HepG2 (cell line): ENCODE measurements at regions not wholly inside any gene's neighbourhood (a gene's known extent, or its start where the extent isn't known, plus 50 kb on each side); places are given as distances from the start of the nearest gene placed in this dataset.

Experiments used
- ATAC-seq: fragments of 200-7000 bp; cut with Tn5 transposase; 3 replicates; pipeline ENCODE4 v1.9.1; 2020; ENCODE audit warnings: mild to moderate bottlenecking, moderate library complexity
- BruUV-seq: library from RNA; stranded (reverse); fragments of 400-500 nt; replicated peaks from 2 replicates; lab custom pipeline; 2021; lab: Mats Ljungman, UMichigan
- CTCF ChIA-PET: fragments of 300-600 bp; formaldehyde crosslinking; extraction: SDS; loops from one replicate; lab custom pipeline; 2021; ENCODE audit warnings: low total read pairs, inconsistent platforms, low intra/inter-chr PET ratio; lab: Yijun Ruan, JAX
- POLR2A ChIA-PET: fragments of 350-600 bp; sonication (Branson Sonifier 250); formaldehyde crosslinking; loops from one replicate; lab custom pipeline; 2020; ENCODE audit warnings: antibody characterized with exemption, inconsistent platforms; lab: Yijun Ruan, JAX
- DNase-seq: peaks from one replicate; pipeline ENCODE4 v3.0.0-alpha.2; 2015; ENCODE audit warnings: low spot score
- FAIRE-seq: peaks from 3 replicates; lab custom pipeline; 2011; peaks lifted over from hg19 to GRCh38; lab: Jason Lieb, UNC
- H2AFZ ChIP-seq: one replicate; pipeline ENCODE4 v1.6.1; 2011; ENCODE audit warnings: low read length, inconsistent platforms
- H3K27ac ChIP-seq: fragments of 300-600 bp; 3 replicates; pipeline ENCODE4 v1.8.0; 2011; ENCODE audit warnings: mixed run types, mild to moderate bottlenecking, mixed read lengths, low read length, inconsistent platforms; ENCODE audit not compliant: insufficient read depth; ENCODE audit errors: extremely low read length
- H3K27me3 ChIP-seq, 2 experiments: fragments of 200-600 bp in 1 of 2; 2 replicates in 1 of 2; 3 replicates in 1 of 2; pipeline versions ENCODE4 v1.6.0 to v1.8.0; 2011; ENCODE audit warnings: low read length in 2 of 2, mild to moderate bottlenecking in 2 of 2, moderate library complexity in 2 of 2, inconsistent platforms in 1 of 2; ENCODE audit not compliant: insufficient read depth in 2 of 2, control insufficient read depth in 1 of 2
- H3K36me3 ChIP-seq, 2 experiments: fragments of 200-600 bp in 1 of 2; replicated peaks in 1 of 2; 2 replicates in 1 of 2; 3 replicates in 1 of 2; pipeline versions ENCODE4 v1.5.1 to v1.8.0; 2011; ENCODE audit warnings: low read length in 2 of 2, inconsistent platforms in 1 of 2; ENCODE audit not compliant: insufficient read depth in 2 of 2, control insufficient read depth in 1 of 2
- H3K4me1 ChIP-seq: 2 replicates; pipeline ENCODE4 v1.5.1; 2012; ENCODE audit warnings: low read length, inconsistent platforms; ENCODE audit not compliant: insufficient read depth
- H3K4me2 ChIP-seq: 2 replicates; pipeline ENCODE4 v1.6.0; 2011; ENCODE audit warnings: low read depth, low read length, inconsistent platforms
- H3K4me3 ChIP-seq, 3 experiments: fragments of 200-600 bp in 1 of 3; sonication (generic), shearing (Covaris generic) in 1 of 3; replicated peaks in 1 of 3; 2 replicates each; pipeline ENCODE4 v1.5.1; 2011 to 2016; ENCODE audit warnings: low read length in 3 of 3, inconsistent platforms in 2 of 3, low read depth in 2 of 3, mild to moderate bottlenecking in 2 of 3, control low read depth in 1 of 3, mixed read lengths in 1 of 3; ENCODE audit not compliant: insufficient read depth in 1 of 3
- H3K79me2 ChIP-seq: one replicate; pipeline ENCODE4 v1.6.1; 2011; ENCODE audit warnings: low read length, inconsistent platforms; ENCODE audit not compliant: insufficient read depth
- H3K9ac ChIP-seq: 2 replicates; pipeline ENCODE4 v1.6.0; 2011; ENCODE audit warnings: mild to moderate bottlenecking, low read depth, low read length, inconsistent platforms; ENCODE audit not compliant: insufficient read depth
- H3K9me3 ChIP-seq: 2 replicates; pipeline ENCODE4 v1.5.1; 2012; ENCODE audit warnings: mild to moderate bottlenecking, low read length
- H4K20me1 ChIP-seq: 2 replicates; pipeline ENCODE4 v1.6.0; 2011; ENCODE audit warnings: inconsistent platforms, mild to moderate bottlenecking, low read length, moderate library complexity; ENCODE audit not compliant: insufficient read depth
- AGO2 ChIP-seq: fragments of 200-400 bp; formaldehyde crosslinking; optimal IDR thresholded peaks from 2 replicates; pipeline ENCODE3; 2017; ENCODE audit warnings: mild to moderate bottlenecking, low read depth, low read length, moderate library complexity
- ATM ChIP-seq: fragments of 450-650 bp; IDR thresholded peaks from 2 replicates; pipeline ENCODE4 v1.7.1; 2017; ENCODE audit warnings: mild to moderate bottlenecking, borderline replicate concordance
- BRCA1 ChIP-seq: sonication (generic); formaldehyde crosslinking; IDR thresholded peaks from 2 replicates; pipeline ENCODE4 v1.4.0; 2020; ENCODE audit warnings: missing genetic modification reagents
- CTCF ChIP-seq: sonication (generic); formaldehyde crosslinking; IDR thresholded peaks from 2 replicates; pipeline ENCODE4 v1.5.0; 2020; ENCODE audit warnings: mild to moderate bottlenecking, missing genetic modification reagents, moderate library complexity
- NR3C1 ChIP-seq: sonication (generic); formaldehyde crosslinking; IDR thresholded peaks from 2 replicates; pipeline ENCODE4 v1.4.0; 2020; ENCODE audit warnings: missing genetic modification reagents
- REST ChIP-seq, 2 experiments: IDR thresholded peaks; 2 replicates each; pipeline ENCODE4 v1.6.1; 2011 to 2012; ENCODE audit warnings: low read length in 2 of 2, borderline replicate concordance in 1 of 2, low read depth in 1 of 2, mild to moderate bottlenecking in 1 of 2, moderate library complexity in 1 of 2
- RFXAP ChIP-seq: sonication (generic); formaldehyde crosslinking; IDR thresholded peaks from 2 replicates; pipeline ENCODE4 v1.4.0; 2020; ENCODE audit warnings: missing genetic modification reagents, borderline replicate concordance
- RORA ChIP-seq: sonication (generic); formaldehyde crosslinking; IDR thresholded peaks from 2 replicates; pipeline ENCODE4 v1.5.0; 2020; ENCODE audit warnings: mild to moderate bottlenecking, missing genetic modification reagents, moderate library complexity
- ZBTB37 ChIP-seq: sonication (generic); formaldehyde crosslinking; IDR thresholded peaks from 2 replicates; pipeline ENCODE4 v1.4.0; 2020; ENCODE audit warnings: mild to moderate bottlenecking, missing genetic modification reagents
- ZNF12 ChIP-seq: sonication (generic); formaldehyde crosslinking; IDR thresholded peaks from 2 replicates; pipeline ENCODE4 v1.5.0; 2020; ENCODE audit warnings: missing genetic modification reagents
- ZNF138 ChIP-seq: sonication (generic); formaldehyde crosslinking; IDR thresholded peaks from 2 replicates; pipeline ENCODE4 v1.5.0; 2020; ENCODE audit warnings: mild to moderate bottlenecking, low read depth, missing genetic modification reagents
- ZNF17 ChIP-seq: sonication (generic); formaldehyde crosslinking; IDR thresholded peaks from 2 replicates; pipeline ENCODE4 v1.5.0; 2020; ENCODE audit warnings: mild to moderate bottlenecking, missing genetic modification reagents
- ZNF557 ChIP-seq: sonication (generic); formaldehyde crosslinking; IDR thresholded peaks from 2 replicates; pipeline ENCODE4 v1.4.0; 2020; ENCODE audit warnings: missing genetic modification reagents
- ZNF746 ChIP-seq: sonication (generic); formaldehyde crosslinking; IDR thresholded peaks from 2 replicates; pipeline ENCODE4 v1.8.0; 2022; ENCODE audit warnings: mild to moderate bottlenecking, missing genetic modification reagents
- ZNF816 ChIP-seq: sonication (generic); formaldehyde crosslinking; IDR thresholded peaks from 2 replicates; pipeline ENCODE4 v1.8.0; 2022; ENCODE audit warnings: missing genetic modification reagents, mild to moderate bottlenecking, borderline replicate concordance
- WGBS: methylation state at CpG from one replicate; pipeline ENCODE4 v1.1.6; 2017; ENCODE audit warnings: low lambda C conversion rate; 5-methylcytosine and 5-hydroxymethylcytosine counted together
- in situ Hi-C: cut with HindIII; loops from 2 replicates; pipeline ENCODE4 v1.10.0; 2017; ENCODE audit warnings: low pct_unique_long_range_greater_than_20kb; ENCODE audit not compliant: extremely low pct_ligation_motif_present
- intact Hi-C: fragments of 100-400 bp; cut with micrococcal nuclease; formaldehyde crosslinking; loops from one replicate; pipeline ENCODE4 v1.10.0; 2022; ENCODE audit not compliant: unreplicated experiment

- TF ChIP-seq RFXAP (CRISPR knock-in tag) (no peak), ZNF816 (CRISPR knock-in tag) (no peak), ZNF138 (CRISPR knock-in tag) (no peak), RORA (CRISPR knock-in tag) (no peak), ZNF557 (CRISPR knock-in tag) (no peak), AGO2 (no peak), ATM (no peak), ZNF17 (CRISPR knock-in tag) (no peak), NR3C1 (CRISPR knock-in tag) (no peak)
Observed at GRCh38 chr7:66556549-66557213, 72.0 kb upstream of the KCTD7 start (continued).

- no peaks in the 10 kb centered on the region for H3K4me1 ChIP-seq
- BruUV-seq = no TSS peak
- ATAC-seq (peak; percentile 86), FAIRE-seq (no peak), DNase-seq (no peak)
- no peaks in the 10 kb centered on the region for H3K27me3 ChIP-seq
- in situ Hi-C loops = no loop called here
- ChIA-PET POLR2A (interaction anchor here (0.8 kb wide), 1 partner anchor 97 kb away, joined by 3 read pairs; no protein-coding TSS in a partner anchor), CTCF (no interaction called here)
- H3K4me2 ChIP-seq = no peak overlapping the region
- peaks cover 4% of the 10 kb centered on the region for H3K79me2 ChIP-seq
- H3K36me3 ChIP-seq = peaks cover 17 to 41% of the 10 kb centered on the region in 2 experiments; a peak in 4 of 5 replicates
- intact Hi-C loops = loop anchor here (10.0 kb wide), 1 partner anchor 97 kb away; no protein-coding TSS in a partner anchor
- H3K4me3 ChIP-seq = no peak overlapping the region
- H3K27ac ChIP-seq = no peak overlapping the region
- no peaks in the 10 kb centered on the region for H3K9me3 ChIP-seq
- H2AFZ ChIP-seq = no peak overlapping the region
- 77% methylated on average over 25 of the region's 40 CpGs for WGBS
- H4K20me1 ChIP-seq = 0 out of 2 replicates have a peak, but pooled peaks cover 3% of the 10 kb centered on the region
- no peak overlapping the region for H3K9ac ChIP-seq
- TF ChIP-seq CTCF (CRISPR knock-in tag) = peak; percentile 94
- no peak for TF ChIP-seq REST (IDR thresholded peaks at IDR 0.05; ENCODE audit: borderline replicate concordance in 1 of 2, low read depth in 1 of 2, low read length in 2 of 2)
- TF ChIP-seq ZNF12 (CRISPR knock-in tag) = no peak
- TF ChIP-seq ZBTB37 = no peak
- TF ChIP-seq ZNF746 (CRISPR knock-in tag) = no peak
- no peak for TF ChIP-seq BRCA1 (CRISPR knock-in tag)
Observed at GRCh38 chr7:66557214-66558200, 71.2 kb upstream of the KCTD7 start.
